Stimulated activated memory B cell treated with anti-CD40 and anti-IgM and Interleukin-4, amounts not matched to agents 10 μg/mL and 1 μg/mL and 100 μg/mL, for 72 hours (primary cell): ENCODE measurements at regions not wholly inside any gene's neighbourhood (a gene's known extent, or its start where the extent isn't known, plus 50 kb on each side); places are given as distances from the start of the nearest gene placed in this dataset.
"Not testable (repeated sequence)": the region's sequence is repeated elsewhere in the genome, so short reads cannot be mapped to it uniquely, and the experiment has no call there.

ENCODE experiments used
- ATAC-seq: fragments of 150-1000 bp; cut with Tn5 transposase; 2 replicates; pipeline ENCODE4 v1.10.0; 2021
- H3K27ac Mint-ChIP-seq: one replicate; pipeline ENCODE4 v1.8.0; 2022; ENCODE audit warnings: mild to moderate bottlenecking, mixed read lengths
- H3K27me3 Mint-ChIP-seq: one replicate; pipeline ENCODE4 v1.8.0; 2022; ENCODE audit warnings: mixed read lengths
- H3K36me3 Mint-ChIP-seq: one replicate; pipeline ENCODE4 v1.8.0; 2022; ENCODE audit warnings: mixed read lengths
- H3K4me1 Mint-ChIP-seq: one replicate; pipeline ENCODE4 v1.8.0; 2022; ENCODE audit warnings: mixed read lengths
- H3K4me3 Mint-ChIP-seq: one replicate; pipeline ENCODE4 v1.8.0; 2022; ENCODE audit warnings: mild to moderate bottlenecking, moderate library complexity, mixed read lengths
- H3K9me3 Mint-ChIP-seq: one replicate; pipeline ENCODE4 v1.8.0; 2022; ENCODE audit warnings: mixed read lengths

GRCh38 chr6:103783329-103783728 lies 1076.4 kb downstream of the HACE1 start:
- Mint-ChIP-seq H3K27me3 (no peaks in the 10 kb centered on the region), H3K4me1 (no peaks in the 10 kb centered on the region), H3K36me3 (no peaks in the 10 kb centered on the region), H3K27ac (no peak overlapping the region), H3K4me3 (no peak overlapping the region), H3K9me3 (peaks cover 3% of the 10 kb centered on the region)
- no peak for ATAC-seq

GRCh38 chr6:103769431-103769830 lies 1090.3 kb downstream of the HACE1 start:
- no peak for ATAC-seq
- Mint-ChIP-seq H3K27me3 (no peaks in the 10 kb centered on the region), H3K9me3 (no peaks in the 10 kb centered on the region), H3K4me1 (no peaks in the 10 kb centered on the region), H3K4me3 (no peak overlapping the region), H3K36me3 (no peaks in the 10 kb centered on the region), H3K27ac (no peak overlapping the region)

GRCh38 chr6:103750603-103751002 lies 1109.1 kb downstream of the HACE1 start:
- Mint-ChIP-seq H3K4me1 (no peaks in the 10 kb centered on the region), H3K27me3 (no peaks in the 10 kb centered on the region), H3K36me3 (no peaks in the 10 kb centered on the region), H3K27ac (no peak overlapping the region), H3K9me3 (no peaks in the 10 kb centered on the region), H3K4me3 (no peak overlapping the region)
- ATAC-seq, result no peak

- Mint-ChIP-seq H3K4me1 (no peaks in the 10 kb centered on the region), H3K9me3 (peaks cover 6% of the 10 kb centered on the region), H3K27me3 (no peaks in the 10 kb centered on the region), H3K36me3 (no peaks in the 10 kb centered on the region), H3K4me3 (no peak overlapping the region), H3K27ac (no peak overlapping the region)
- ATAC-seq, result no peak
Measured at GRCh38 chr6:103734016-103734415, 1125.7 kb downstream of the HACE1 start.

GRCh38 chr6:103729658-103730057 lies 1130.1 kb downstream of the HACE1 start:
- H3K27ac Mint-ChIP-seq, result no peak overlapping the region
- no peak for ATAC-seq
- H3K9me3 Mint-ChIP-seq, result no peaks in the 10 kb centered on the region
- no peak overlapping the region for H3K4me3 Mint-ChIP-seq
- no peaks in the 10 kb centered on the region for H3K4me1 Mint-ChIP-seq
- no peaks in the 10 kb centered on the region for H3K27me3 Mint-ChIP-seq
- H3K36me3 Mint-ChIP-seq, result no peaks in the 10 kb centered on the region

- H3K27me3 Mint-ChIP-seq, result no peaks in the 10 kb centered on the region
- H3K4me1 Mint-ChIP-seq, result no peaks in the 10 kb centered on the region
- no peak for ATAC-seq
- no peaks in the 10 kb centered on the region for H3K9me3 Mint-ChIP-seq
- H3K36me3 Mint-ChIP-seq, result no peaks in the 10 kb centered on the region
- H3K27ac Mint-ChIP-seq, result no peak overlapping the region
- no peak overlapping the region for H3K4me3 Mint-ChIP-seq
Measured at GRCh38 chr6:103723438-103724322, 1136.0 kb downstream of the HACE1 start.

GRCh38 chr6:103722683-103723082 lies 1137.0 kb downstream of the HACE1 start:
- Mint-ChIP-seq H3K4me1 (no peaks in the 10 kb centered on the region), H3K27me3 (no peaks in the 10 kb centered on the region), H3K27ac (no peak overlapping the region), H3K36me3 (no peaks in the 10 kb centered on the region), H3K9me3 (no peaks in the 10 kb centered on the region), H3K4me3 (no peak overlapping the region)
- no peak for ATAC-seq

GRCh38 chr6:103721923-103722322 lies 1137.8 kb downstream of the HACE1 start:
- Mint-ChIP-seq H3K9me3 (no peaks in the 10 kb centered on the region), H3K27ac (no peak overlapping the region), H3K4me1 (no peaks in the 10 kb centered on the region), H3K4me3 (no peak overlapping the region), H3K27me3 (no peaks in the 10 kb centered on the region), H3K36me3 (no peaks in the 10 kb centered on the region)
- ATAC-seq, result no peak

GRCh38 chr6:103720393-103720792 lies 1139.3 kb downstream of the HACE1 start:
- no peak overlapping the region for H3K4me3 Mint-ChIP-seq

GRCh38 chr6:103719545-103719944 lies 1140.2 kb downstream of the HACE1 start:
- Mint-ChIP-seq H3K27ac (no peak overlapping the region), H3K36me3 (no peaks in the 10 kb centered on the region), H3K4me1 (no peaks in the 10 kb centered on the region), H3K27me3 (no peaks in the 10 kb centered on the region), H3K9me3 (peaks cover 3% of the 10 kb centered on the region), H3K4me3 (no peak overlapping the region)
- no peak for ATAC-seq

More at GRCh38 chr6:103720393-103720792, 1139.3 kb downstream of the HACE1 start:
- no peaks in the 10 kb centered on the region for H3K4me1 Mint-ChIP-seq
- no peak overlapping the region for H3K27ac Mint-ChIP-seq
- H3K36me3 Mint-ChIP-seq, result no peaks in the 10 kb centered on the region
- ATAC-seq, result no peak
- H3K9me3 Mint-ChIP-seq, result peaks cover 3% of the 10 kb centered on the region
- H3K27me3 Mint-ChIP-seq, result no peaks in the 10 kb centered on the region

GRCh38 chr6:103715269-103715668 lies 1144.5 kb downstream of the HACE1 start:
- Mint-ChIP-seq H3K4me3 (no peak overlapping the region), H3K27ac (no peak overlapping the region), H3K27me3 (no peaks in the 10 kb centered on the region), H3K9me3 (peaks cover 3% of the 10 kb centered on the region), H3K36me3 (no peaks in the 10 kb centered on the region), H3K4me1 (no peaks in the 10 kb centered on the region)
- no peak for ATAC-seq

GRCh38 chr6:103709236-103709635 lies 1150.5 kb downstream of the HACE1 start:
- H3K9me3 Mint-ChIP-seq, H3K4me1 Mint-ChIP-seq, H3K27ac Mint-ChIP-seq, H3K4me3 Mint-ChIP-seq, ATAC-seq, H3K36me3 Mint-ChIP-seq, H3K27me3 Mint-ChIP-seq: not testable (repeated sequence)

- H3K27ac Mint-ChIP-seq, result no peak overlapping the region
- H3K27me3 Mint-ChIP-seq, result no peaks in the 10 kb centered on the region
- no peaks in the 10 kb centered on the region for H3K4me1 Mint-ChIP-seq
- H3K36me3 Mint-ChIP-seq, result no peaks in the 10 kb centered on the region
- ATAC-seq, result no peak
- H3K9me3 Mint-ChIP-seq, result no peaks in the 10 kb centered on the region
- no peak overlapping the region for H3K4me3 Mint-ChIP-seq
Measured at GRCh38 chr6:103707596-103708325, 1152.0 kb downstream of the HACE1 start.

GRCh38 chr6:103699769-103700168 lies 1160.0 kb downstream of the HACE1 start:
- H3K4me3 Mint-ChIP-seq, result no peak overlapping the region
- no peaks in the 10 kb centered on the region for H3K36me3 Mint-ChIP-seq

GRCh38 chr6:103687430-103687829 lies 1172.3 kb downstream of the HACE1 start:
- H3K27ac Mint-ChIP-seq, result no peak overlapping the region
- H3K27me3 Mint-ChIP-seq, result no peaks in the 10 kb centered on the region
- peaks cover 2% of the 10 kb centered on the region for H3K9me3 Mint-ChIP-seq
- no peak for ATAC-seq
- no peak overlapping the region for H3K4me3 Mint-ChIP-seq
- H3K36me3 Mint-ChIP-seq, result no peaks in the 10 kb centered on the region
- no peaks in the 10 kb centered on the region for H3K4me1 Mint-ChIP-seq

More at GRCh38 chr6:103699769-103700168, 1160.0 kb downstream of the HACE1 start:
- Mint-ChIP-seq H3K4me1 (no peaks in the 10 kb centered on the region), H3K27me3 (no peaks in the 10 kb centered on the region), H3K27ac (no peak overlapping the region), H3K9me3 (no peaks in the 10 kb centered on the region)
- ATAC-seq, result no peak

- Mint-ChIP-seq H3K27me3 (no peaks in the 10 kb centered on the region), H3K9me3 (no peaks in the 10 kb centered on the region), H3K4me3 (no peak overlapping the region), H3K27ac (no peak overlapping the region), H3K36me3 (no peaks in the 10 kb centered on the region), H3K4me1 (peaks cover 6% of the 10 kb centered on the region)
- no peak for ATAC-seq
Measured at GRCh38 chr6:103680116-103680515, 1179.6 kb downstream of the HACE1 start.
